Neural cell (in vitro differentiated cells): ENCODE measurements at regions not wholly inside any gene's neighbourhood (a gene's known extent, or its start where the extent isn't known, plus 50 kb on each side); places are given as distances from the start of the nearest gene placed in this dataset.

Experiments used
- EZH2 ChIP-seq: fragments of 200-600, 300-800 bp; shearing (Covaris generic), sonication (generic); IDR thresholded peaks from 2 replicates; pipeline ENCODE4 v1.6.1; 2014; ENCODE audit warnings: antibody characterized with exemption, low read length, borderline replicate concordance, mild to moderate bottlenecking; ENCODE audit not compliant: insufficient read depth, poor library complexity, severe bottlenecking
- MXI1 ChIP-seq: fragments of 450-650 bp; conservative IDR thresholded peaks from 2 replicates; pipeline ENCODE4 v1.6.1; 2014; ENCODE audit warnings: antibody characterized with exemption, mild to moderate bottlenecking; ENCODE audit not compliant: poor library complexity, severe bottlenecking
- TF ChIP-seq, protein P1 (sequence below): fragments of 450-650 bp; IDR thresholded peaks from 2 replicates; pipeline ENCODE4 v1.5.1; 2014; ENCODE audit warnings: antibody characterized with exemption, mild to moderate bottlenecking, moderate library complexity; ENCODE audit not compliant: poor library complexity, severe bottlenecking

GRCh38 chr5:3011764-3012017 lies 260.2 kb upstream of the IRX2 start:
- TF ChIP-seq MXI1 = no peak
- TF ChIP-seq EZH2 = no peak
- TF ChIP-seq, protein P1, sequence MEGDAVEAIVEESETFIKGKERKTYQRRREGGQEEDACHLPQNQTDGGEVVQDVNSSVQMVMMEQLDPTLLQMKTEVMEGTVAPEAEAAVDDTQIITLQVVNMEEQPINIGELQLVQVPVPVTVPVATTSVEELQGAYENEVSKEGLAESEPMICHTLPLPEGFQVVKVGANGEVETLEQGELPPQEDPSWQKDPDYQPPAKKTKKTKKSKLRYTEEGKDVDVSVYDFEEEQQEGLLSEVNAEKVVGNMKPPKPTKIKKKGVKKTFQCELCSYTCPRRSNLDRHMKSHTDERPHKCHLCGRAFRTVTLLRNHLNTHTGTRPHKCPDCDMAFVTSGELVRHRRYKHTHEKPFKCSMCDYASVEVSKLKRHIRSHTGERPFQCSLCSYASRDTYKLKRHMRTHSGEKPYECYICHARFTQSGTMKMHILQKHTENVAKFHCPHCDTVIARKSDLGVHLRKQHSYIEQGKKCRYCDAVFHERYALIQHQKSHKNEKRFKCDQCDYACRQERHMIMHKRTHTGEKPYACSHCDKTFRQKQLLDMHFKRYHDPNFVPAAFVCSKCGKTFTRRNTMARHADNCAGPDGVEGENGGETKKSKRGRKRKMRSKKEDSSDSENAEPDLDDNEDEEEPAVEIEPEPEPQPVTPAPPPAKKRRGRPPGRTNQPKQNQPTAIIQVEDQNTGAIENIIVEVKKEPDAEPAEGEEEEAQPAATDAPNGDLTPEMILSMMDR = no peak
